ENCODE measurements at regions not wholly inside any gene's neighbourhood (a gene's known extent, or its start where the extent isn't known, plus 50 kb on each side); places are given as distances from the start of the nearest gene placed in this dataset.

DNA sequence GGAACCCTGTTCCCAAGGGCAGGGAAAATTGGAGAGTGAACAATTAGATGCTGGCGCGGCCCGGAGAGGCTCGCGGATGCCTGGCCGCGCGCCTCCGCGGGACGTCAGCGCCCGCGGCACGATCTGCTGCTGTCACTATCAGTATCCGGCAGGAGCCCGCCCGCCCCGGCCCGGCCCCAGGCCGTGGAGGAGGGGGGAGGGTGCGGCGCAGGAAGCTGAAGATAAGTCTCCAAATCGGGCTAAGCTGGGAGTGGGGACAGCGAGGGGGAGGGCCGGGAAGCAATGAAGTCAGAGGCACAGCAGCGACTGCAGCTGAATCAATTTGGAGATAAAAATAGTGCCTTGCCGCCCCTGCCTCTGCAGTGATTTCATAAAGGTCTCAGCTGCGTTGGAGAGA lies 441.5 kb upstream of the KLF12 start:
- H3K27me3 ChIP-seq (ENCODE audit: control insufficient read depth, insufficient read depth, low read length) = peaks cover 21% of the 10 kb centered on the region

DNA sequence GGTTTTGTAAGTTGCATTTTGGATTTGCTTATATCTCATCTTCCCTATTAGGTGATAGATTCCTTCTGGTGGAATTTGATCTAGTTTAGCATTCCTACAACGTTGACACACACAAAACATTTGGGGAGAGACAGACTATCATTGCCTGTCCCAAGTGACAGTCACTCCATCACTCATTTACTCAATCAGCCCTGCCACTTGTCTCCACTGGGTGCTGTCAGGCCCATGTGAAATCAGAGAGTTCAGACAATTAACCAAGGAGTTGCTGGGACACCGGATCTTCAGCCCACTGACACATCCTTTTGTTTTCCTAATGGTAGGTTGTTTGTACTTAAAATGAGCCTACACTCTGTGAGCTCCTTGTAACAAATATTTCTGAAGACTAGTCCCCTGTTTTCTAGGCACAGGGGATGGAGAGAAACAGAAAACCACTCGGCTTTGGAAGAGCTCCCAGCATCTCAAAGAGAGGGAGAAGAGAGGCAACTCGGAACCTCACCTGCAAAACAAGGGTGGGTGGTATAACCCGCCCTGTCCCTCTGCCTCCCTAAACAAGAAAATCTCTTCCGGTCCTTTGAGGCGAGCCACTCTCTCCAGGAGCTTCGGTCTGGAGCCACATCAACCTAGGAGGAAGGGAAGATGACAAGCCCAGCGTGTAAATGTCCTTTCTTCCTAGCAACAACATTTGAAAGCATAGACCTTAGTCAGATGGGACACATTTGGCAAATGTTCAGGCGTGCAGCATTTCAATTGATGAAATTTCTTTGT lies 440.9 kb upstream of the KLF12 start:
- H3K9me3 ChIP-seq (ENCODE audit: control insufficient read depth, low read depth, low read length) = no peaks in the 10 kb centered on the region
- no peaks in the 10 kb centered on the region for H3K36me3 ChIP-seq (ENCODE audit: control insufficient read depth, low read depth, low read length)
- H3K27me3 ChIP-seq (ENCODE audit: control insufficient read depth, insufficient read depth, low read length) = peaks cover 21% of the 10 kb centered on the region
- peak overlapping the region; percentile 20 for H3K9ac ChIP-seq (ENCODE audit: low read length)
- H3K27ac ChIP-seq (ENCODE audit: low read length) = no peak overlapping the region
- H3K4me3 ChIP-seq (ENCODE audit: low read length) = peak overlapping the region; percentile 67
- H3K4me1 ChIP-seq (ENCODE audit: control insufficient read depth, low read depth, low read length) = peaks cover 15% of the 10 kb centered on the region

More for the DNA sequence above, 441.5 kb upstream of the KLF12 start:
- no peaks in the 10 kb centered on the region for H3K9me3 ChIP-seq (ENCODE audit: control insufficient read depth, low read depth, low read length)
- H3K9ac ChIP-seq (ENCODE audit: low read length) = peak overlapping the region; percentile 20
- no peaks in the 10 kb centered on the region for H3K36me3 ChIP-seq (ENCODE audit: control insufficient read depth, low read depth, low read length)
- H3K4me1 ChIP-seq (ENCODE audit: control insufficient read depth, low read depth, low read length) = peaks cover 15% of the 10 kb centered on the region
- H3K4me3 ChIP-seq (ENCODE audit: low read length) = peak overlapping the region; percentile 67
- H3K27ac ChIP-seq (ENCODE audit: low read length) = no peak overlapping the region

DNA sequence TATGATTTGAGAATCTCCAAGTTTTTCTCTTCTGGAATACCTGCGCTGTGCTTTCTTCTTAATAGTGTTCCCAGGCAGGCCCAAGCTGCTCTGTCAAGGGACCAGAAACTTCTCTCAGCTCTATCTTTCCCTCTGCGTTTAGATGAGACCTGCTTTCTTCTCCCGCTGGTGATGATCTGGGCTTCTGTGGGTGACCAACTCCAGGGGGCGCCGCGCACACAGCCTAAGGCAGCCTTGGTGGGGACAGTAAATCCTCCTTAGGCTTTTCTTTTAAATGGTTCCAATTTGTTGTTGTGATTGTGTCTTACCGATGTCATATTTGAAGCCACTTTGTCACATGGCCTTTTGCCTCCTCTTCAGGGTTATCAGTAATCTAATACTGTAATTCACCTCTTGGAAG lies 439.4 kb upstream of the KLF12 start:
- no peak overlapping the region for H3K4me3 ChIP-seq (ENCODE audit: low read length)
- peaks cover 15% of the 10 kb centered on the region for H3K4me1 ChIP-seq (ENCODE audit: control insufficient read depth, low read depth, low read length)
- peaks cover 21% of the 10 kb centered on the region for H3K27me3 ChIP-seq (ENCODE audit: control insufficient read depth, insufficient read depth, low read length)
- H3K36me3 ChIP-seq (ENCODE audit: control insufficient read depth, low read depth, low read length) = no peaks in the 10 kb centered on the region
- no peaks in the 10 kb centered on the region for H3K9me3 ChIP-seq (ENCODE audit: control insufficient read depth, low read depth, low read length)
- H3K9ac ChIP-seq (ENCODE audit: low read length) = no peak overlapping the region
- no peak overlapping the region for H3K27ac ChIP-seq (ENCODE audit: low read length)

DNA sequence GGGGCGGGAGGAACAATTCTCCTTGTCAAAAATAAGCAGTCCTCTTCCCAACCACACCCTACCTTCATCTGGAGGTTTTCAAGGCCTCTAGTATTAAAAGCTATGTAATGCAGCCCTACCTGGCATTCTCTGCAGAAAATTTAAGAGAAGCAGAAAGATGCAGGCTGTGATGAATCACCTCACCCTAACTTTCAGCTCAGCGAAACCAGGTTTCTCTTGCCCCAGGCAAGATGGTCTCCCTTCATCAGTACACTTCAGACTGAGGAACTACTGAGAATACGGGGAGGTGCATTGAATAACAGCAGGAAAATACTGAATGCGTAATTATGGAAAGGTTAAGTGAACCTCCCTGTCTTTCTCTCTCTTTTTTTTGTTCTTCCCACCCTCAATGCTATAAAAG lies 437.6 kb upstream of the KLF12 start:
- Histone ChIP-seq H3K9ac (ENCODE audit: low read length) (no peak overlapping the region), H3K36me3 (ENCODE audit: control insufficient read depth, low read depth, low read length) (no peaks in the 10 kb centered on the region), H3K27ac (ENCODE audit: low read length) (no peak overlapping the region), H3K4me1 (ENCODE audit: control insufficient read depth, low read depth, low read length) (peaks cover 15% of the 10 kb centered on the region), H3K9me3 (ENCODE audit: control insufficient read depth, low read depth, low read length) (no peaks in the 10 kb centered on the region), H3K27me3 (ENCODE audit: control insufficient read depth, insufficient read depth, low read length) (peaks cover 19% of the 10 kb centered on the region), H3K4me3 (ENCODE audit: low read length) (no peak overlapping the region)

DNA sequence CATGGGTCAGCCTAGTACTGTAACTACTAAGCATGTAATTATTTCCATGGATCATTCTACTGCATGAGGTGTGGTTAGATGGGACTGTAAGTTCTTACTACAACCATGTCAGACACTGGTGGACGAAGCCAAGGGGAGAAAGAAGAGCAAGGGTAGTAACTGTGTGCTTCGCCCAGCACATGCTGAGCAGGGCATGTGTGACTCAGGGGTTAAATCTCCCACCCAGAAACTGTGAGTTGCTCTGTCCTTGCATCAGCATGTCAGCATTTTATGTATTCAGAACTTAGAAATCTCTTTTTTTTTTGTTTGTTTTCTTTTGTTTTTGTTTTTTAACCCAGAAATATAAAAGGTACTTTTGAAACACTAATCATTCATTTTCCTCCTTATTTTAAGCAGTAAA lies 436.6 kb upstream of the KLF12 start:
- H3K9me3 ChIP-seq (ENCODE audit: control insufficient read depth, low read depth, low read length) = no peaks in the 10 kb centered on the region
- no peak overlapping the region for H3K27ac ChIP-seq (ENCODE audit: low read length)
- peaks cover 11% of the 10 kb centered on the region for H3K27me3 ChIP-seq (ENCODE audit: control insufficient read depth, insufficient read depth, low read length)
- H3K9ac ChIP-seq (ENCODE audit: low read length) = no peak overlapping the region
- peaks cover 8% of the 10 kb centered on the region for H3K4me1 ChIP-seq (ENCODE audit: control insufficient read depth, low read depth, low read length)
- H3K36me3 ChIP-seq (ENCODE audit: control insufficient read depth, low read depth, low read length) = no peaks in the 10 kb centered on the region
- no peak overlapping the region for H3K4me3 ChIP-seq (ENCODE audit: low read length)

DNA sequence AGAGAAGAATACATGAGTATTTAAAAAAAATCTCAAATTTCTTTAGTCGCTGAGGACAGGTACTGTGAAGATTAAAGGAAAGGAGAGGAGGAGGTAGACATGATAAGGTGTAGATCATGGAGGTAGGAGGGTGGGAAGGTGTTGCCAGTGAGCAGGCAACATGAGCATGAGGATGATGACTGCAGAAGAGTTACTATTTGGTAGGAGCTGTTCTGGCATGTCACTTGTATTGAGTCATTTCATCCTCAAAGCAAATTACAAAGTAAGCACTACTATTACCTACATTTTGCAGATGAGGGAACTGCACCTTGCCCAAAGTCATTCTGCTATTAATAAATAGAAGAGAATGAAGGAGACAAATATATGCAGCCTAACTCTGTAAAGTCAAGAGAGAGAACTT lies 435.8 kb upstream of the KLF12 start:
- Histone ChIP-seq H3K27ac (ENCODE audit: low read length) (no peak overlapping the region), H3K4me3 (ENCODE audit: low read length) (no peak overlapping the region), H3K9ac (ENCODE audit: low read length) (no peak overlapping the region), H3K27me3 (ENCODE audit: control insufficient read depth, insufficient read depth, low read length) (peaks cover 6% of the 10 kb centered on the region), H3K4me1 (ENCODE audit: control insufficient read depth, low read depth, low read length) (peaks cover 3% of the 10 kb centered on the region), H3K9me3 (ENCODE audit: control insufficient read depth, low read depth, low read length) (no peaks in the 10 kb centered on the region), H3K36me3 (ENCODE audit: control insufficient read depth, low read depth, low read length) (no peaks in the 10 kb centered on the region)

DNA sequence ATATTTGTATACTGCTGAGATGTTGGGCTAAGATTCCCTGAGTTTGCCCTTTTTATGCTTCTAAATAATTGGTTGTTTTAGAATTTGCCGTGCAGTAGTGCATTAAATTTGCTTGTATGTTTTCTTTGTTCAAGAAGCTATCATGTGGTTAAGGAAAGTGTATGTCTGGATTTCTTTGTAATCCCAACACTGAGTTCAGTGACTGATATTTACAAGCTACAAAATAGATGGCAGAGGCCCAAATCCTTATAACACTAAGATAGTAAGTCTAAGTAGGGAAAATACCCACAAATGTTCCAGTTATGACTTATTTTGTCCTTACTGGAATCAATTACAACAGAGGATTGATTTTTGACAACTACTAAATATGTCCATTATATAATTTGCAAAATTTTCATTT lies 435.0 kb upstream of the KLF12 start:
- no peak overlapping the region for H3K9ac ChIP-seq (ENCODE audit: low read length)
- H3K4me3 ChIP-seq (ENCODE audit: low read length) = no peak overlapping the region
- H3K27me3 ChIP-seq (ENCODE audit: control insufficient read depth, insufficient read depth, low read length) = no peaks in the 10 kb centered on the region
- H3K36me3 ChIP-seq (ENCODE audit: control insufficient read depth, low read depth, low read length) = no peaks in the 10 kb centered on the region
- no peaks in the 10 kb centered on the region for H3K9me3 ChIP-seq (ENCODE audit: control insufficient read depth, low read depth, low read length)
- H3K27ac ChIP-seq (ENCODE audit: low read length) = no peak overlapping the region
- no peaks in the 10 kb centered on the region for H3K4me1 ChIP-seq (ENCODE audit: control insufficient read depth, low read depth, low read length)

DNA sequence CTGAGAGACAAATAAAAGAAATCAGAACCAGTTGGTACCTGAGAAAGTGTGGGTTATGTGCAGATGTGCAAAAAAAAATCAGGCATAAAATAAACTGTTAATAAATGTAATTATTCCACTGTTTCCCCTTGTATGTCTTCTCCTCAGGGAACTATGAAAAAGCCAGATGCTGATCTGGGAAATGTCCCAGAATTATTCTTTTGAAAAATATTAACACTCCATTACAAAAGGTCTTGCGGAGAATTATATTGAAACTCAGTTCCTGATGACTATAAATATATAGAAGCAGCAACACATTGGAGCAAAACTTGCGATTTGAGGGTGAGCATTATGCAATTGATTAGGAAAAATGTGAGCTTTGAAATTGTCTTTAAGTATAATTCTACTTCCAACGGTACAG lies 433.3 kb upstream of the KLF12 start:
- Histone ChIP-seq H3K4me3 (ENCODE audit: low read length) (no peak overlapping the region), H3K27me3 (ENCODE audit: control insufficient read depth, insufficient read depth, low read length) (no peaks in the 10 kb centered on the region), H3K27ac (ENCODE audit: low read length) (no peak overlapping the region), H3K9ac (ENCODE audit: low read length) (no peak overlapping the region), H3K9me3 (ENCODE audit: control insufficient read depth, low read depth, low read length) (no peaks in the 10 kb centered on the region), H3K36me3 (ENCODE audit: control insufficient read depth, low read depth, low read length) (no peaks in the 10 kb centered on the region), H3K4me1 (ENCODE audit: control insufficient read depth, low read depth, low read length) (no peaks in the 10 kb centered on the region)

DNA sequence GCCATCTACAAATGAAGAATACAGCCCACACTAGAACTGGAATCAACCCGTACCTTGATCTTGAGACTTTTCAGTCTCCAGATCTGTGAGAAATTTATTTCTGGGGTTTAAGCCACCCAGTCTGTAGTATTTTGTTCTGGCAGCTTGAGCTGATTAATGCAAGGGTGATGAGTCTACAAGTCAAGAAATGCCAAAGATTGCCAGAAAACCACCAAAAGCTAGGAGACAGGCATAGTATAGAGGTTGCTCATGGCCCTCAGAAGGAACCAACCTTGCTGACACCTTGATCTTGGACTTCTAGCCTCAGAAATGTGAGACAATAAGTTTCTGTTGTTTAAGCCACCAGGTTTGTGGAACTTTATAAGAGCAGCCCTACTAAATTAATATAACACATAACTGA lies 428.2 kb upstream of the KLF12 start:
- Histone ChIP-seq H3K4me1 (ENCODE audit: control insufficient read depth, low read depth, low read length) (peaks cover 5% of the 10 kb centered on the region), H3K27me3 (ENCODE audit: control insufficient read depth, insufficient read depth, low read length) (no peaks in the 10 kb centered on the region), H3K27ac (ENCODE audit: low read length) (no peak overlapping the region)

DNA sequence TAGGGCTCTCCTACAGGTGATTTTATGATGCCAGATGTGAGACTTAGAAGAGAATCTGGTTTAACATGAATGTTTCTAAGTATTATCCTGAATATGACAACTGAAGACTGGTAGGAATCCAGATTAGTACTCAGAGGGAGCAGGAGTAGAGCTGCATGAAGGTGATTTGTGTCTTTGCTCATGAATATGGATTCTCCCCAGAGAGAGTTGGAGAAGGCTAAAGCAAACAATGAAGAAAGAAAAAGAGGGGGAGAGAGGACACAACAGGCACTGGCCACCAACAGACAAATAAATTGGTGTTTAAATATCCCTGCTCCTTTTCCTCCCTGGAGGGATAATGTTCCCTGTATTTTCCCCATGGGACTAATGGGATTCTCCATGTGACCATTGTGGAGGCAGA lies 427.0 kb upstream of the KLF12 start:
- Histone ChIP-seq H3K36me3 (ENCODE audit: control insufficient read depth, low read depth, low read length) (no peaks in the 10 kb centered on the region), H3K9ac (ENCODE audit: low read length) (no peak overlapping the region), H3K27me3 (ENCODE audit: control insufficient read depth, insufficient read depth, low read length) (no peaks in the 10 kb centered on the region), H3K27ac (ENCODE audit: low read length) (no peak overlapping the region), H3K9me3 (ENCODE audit: control insufficient read depth, low read depth, low read length) (no peaks in the 10 kb centered on the region), H3K4me1 (ENCODE audit: control insufficient read depth, low read depth, low read length) (peaks cover 5% of the 10 kb centered on the region), H3K4me3 (ENCODE audit: low read length) (no peak overlapping the region)

More for the DNA sequence above, 428.2 kb upstream of the KLF12 start:
- H3K4me3 ChIP-seq (ENCODE audit: low read length) = no peak overlapping the region
- no peaks in the 10 kb centered on the region for H3K36me3 ChIP-seq (ENCODE audit: control insufficient read depth, low read depth, low read length)
- no peak overlapping the region for H3K9ac ChIP-seq (ENCODE audit: low read length)
- no peaks in the 10 kb centered on the region for H3K9me3 ChIP-seq (ENCODE audit: control insufficient read depth, low read depth, low read length)

DNA sequence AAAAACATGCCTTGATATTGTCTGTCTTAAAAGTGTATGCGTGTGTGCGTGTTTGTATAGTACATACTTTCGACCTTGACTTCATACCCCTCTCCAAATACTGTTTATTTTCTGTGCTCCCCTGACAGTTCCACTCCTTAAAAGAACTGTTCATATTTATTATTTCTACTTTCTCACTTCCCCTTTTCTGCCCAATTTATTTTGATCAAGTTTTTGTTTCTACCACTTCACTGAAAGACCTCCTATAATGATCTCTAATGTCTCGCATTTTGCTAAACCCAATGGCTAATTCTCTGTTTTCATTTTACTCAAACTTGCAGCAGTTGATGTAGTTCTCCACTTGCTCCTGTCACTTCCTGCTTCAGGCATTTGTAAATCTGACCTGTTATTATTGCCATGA lies 426.1 kb upstream of the KLF12 start:
- no peak overlapping the region for H3K27ac ChIP-seq (ENCODE audit: low read length)
- H3K9ac ChIP-seq (ENCODE audit: low read length) = no peak overlapping the region
- H3K9me3 ChIP-seq (ENCODE audit: control insufficient read depth, low read depth, low read length) = no peaks in the 10 kb centered on the region
- no peaks in the 10 kb centered on the region for H3K27me3 ChIP-seq (ENCODE audit: control insufficient read depth, insufficient read depth, low read length)
- H3K4me3 ChIP-seq (ENCODE audit: low read length) = no peak overlapping the region
- H3K36me3 ChIP-seq (ENCODE audit: control insufficient read depth, low read depth, low read length) = no peaks in the 10 kb centered on the region
- H3K4me1 ChIP-seq (ENCODE audit: control insufficient read depth, low read depth, low read length) = peaks cover 5% of the 10 kb centered on the region

DNA sequence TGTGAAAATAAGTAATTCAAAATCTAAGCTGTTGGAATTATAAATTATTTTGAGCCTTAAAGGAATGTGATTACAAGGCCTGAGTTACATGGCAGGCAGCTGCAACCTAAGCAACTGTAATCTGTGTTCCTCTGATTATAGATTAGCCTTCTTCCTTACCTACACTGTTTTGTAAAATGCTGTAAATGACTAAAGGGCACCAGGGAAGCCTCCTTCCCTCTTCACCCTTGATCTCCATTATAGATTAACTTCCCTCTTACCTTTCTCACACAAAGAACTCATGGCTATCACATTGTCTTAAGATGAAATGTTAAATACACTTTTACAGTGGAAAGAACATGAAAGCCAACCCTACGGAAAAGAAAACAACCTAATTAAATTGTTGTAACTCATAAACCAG lies 423.7 kb upstream of the KLF12 start:
- Histone ChIP-seq H3K27ac (ENCODE audit: low read length) (no peak overlapping the region), H3K27me3 (ENCODE audit: control insufficient read depth, insufficient read depth, low read length) (no peaks in the 10 kb centered on the region)

More for the DNA sequence above, 423.7 kb upstream of the KLF12 start:
- Histone ChIP-seq H3K4me1 (ENCODE audit: control insufficient read depth, low read depth, low read length) (peaks cover 5% of the 10 kb centered on the region), H3K9ac (ENCODE audit: low read length) (no peak overlapping the region), H3K9me3 (ENCODE audit: control insufficient read depth, low read depth, low read length) (no peaks in the 10 kb centered on the region), H3K4me3 (ENCODE audit: low read length) (no peak overlapping the region), H3K36me3 (ENCODE audit: control insufficient read depth, low read depth, low read length) (no peaks in the 10 kb centered on the region)

Data from iPS-18a (cell line).